GM12878 (cell line): ENCODE measurements at regions not wholly inside any gene's neighbourhood (a gene's known extent, or its start where the extent isn't known, plus 50 kb on each side); places are given as distances from the start of the nearest gene placed in this dataset.

Experiments
- CHD4 ChIP-seq: fragments of 200-600 bp; sonication (generic); IDR thresholded peaks from 2 replicates; pipeline ENCODE4 v1.6.1; 2016; ENCODE audit warnings: mild to moderate bottlenecking
- EP300 ChIP-seq, 2 experiments: fragments of 150-350 bp in 1 of 2; IDR thresholded peaks; 2 replicates each; pipeline ENCODE4 v1.6.1; 2011 to 2012; ENCODE audit warnings: low read depth in 2 of 2, low read length in 2 of 2, borderline replicate concordance in 1 of 2, improper control_type of control experiment in 1 of 2, inconsistent platforms in 1 of 2; ENCODE audit not compliant: control insufficient read depth in 1 of 2
- FOXK2 ChIP-seq: fragments of 450-650 bp; IDR thresholded peaks from 2 replicates; pipeline ENCODE4 v1.6.1; 2017; ENCODE audit warnings: mild to moderate bottlenecking, moderate library complexity
- GABPA ChIP-seq: IDR thresholded peaks from 2 replicates; pipeline ENCODE4 v1.6.1; 2014; ENCODE audit warnings: antibody characterized with exemption, low read depth, mild to moderate bottlenecking, inconsistent platforms
- NFIC ChIP-seq: IDR thresholded peaks from 2 replicates; pipeline ENCODE4 v1.6.1; 2012; ENCODE audit warnings: low read depth, mild to moderate bottlenecking, inconsistent platforms, low read length, moderate library complexity
- RELB ChIP-seq: fragments of 450-650 bp; IDR thresholded peaks from 2 replicates; pipeline ENCODE4 v1.6.1; 2017; ENCODE audit warnings: low read depth, mild to moderate bottlenecking, moderate library complexity
- TAF1 ChIP-seq: IDR thresholded peaks from 2 replicates; pipeline ENCODE4 v1.6.1; 2011; ENCODE audit warnings: mild to moderate bottlenecking, low read depth, low read length, borderline replicate concordance
- TF ChIP-seq, protein P1 (sequence below): fragments of 450-650 bp; IDR thresholded peaks from 2 replicates; pipeline ENCODE4 v1.6.1; 2017; ENCODE audit warnings: mild to moderate bottlenecking, low read depth, inconsistent platforms; ENCODE audit not compliant: poor library complexity, severe bottlenecking

DNA sequence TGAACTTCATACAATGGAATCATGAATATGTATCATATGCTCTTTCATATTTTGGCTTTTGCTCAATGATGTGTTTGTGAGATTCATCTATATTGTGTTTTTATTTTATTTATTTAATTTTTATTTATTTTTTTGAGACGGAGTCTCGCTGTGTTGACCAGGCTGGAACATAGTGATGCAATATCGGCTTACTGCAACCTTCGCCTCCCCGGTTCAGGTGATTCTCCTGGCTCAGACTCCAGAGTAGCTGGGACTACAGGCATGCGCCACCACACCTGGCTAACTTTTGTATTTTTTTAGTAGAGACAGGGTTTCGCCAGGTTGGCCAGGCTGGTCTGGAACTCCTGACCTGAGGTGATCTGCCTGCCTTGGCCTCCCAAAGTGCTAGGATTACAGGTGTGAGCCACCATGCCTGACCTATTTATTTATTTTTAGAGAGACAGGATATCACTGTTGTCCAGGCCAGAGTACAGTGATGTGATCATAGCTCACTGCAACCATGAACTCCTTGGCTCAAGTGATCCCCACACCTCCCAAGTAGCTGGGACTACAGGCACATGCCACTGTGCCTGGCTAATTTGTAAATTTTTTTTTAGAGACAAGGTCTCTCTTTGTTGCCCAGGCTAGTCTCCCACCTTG lies 74.5 kb downstream of the TET3 start:
- no peak for TF ChIP-seq GABPA
- TF ChIP-seq EP300 (IDR thresholded peaks at IDR 0.05; ENCODE audit: borderline replicate concordance in 1 of 2, control insufficient read depth in 1 of 2, low read depth in 2 of 2, low read length in 2 of 2) = no peak
- TF ChIP-seq, protein P1, sequence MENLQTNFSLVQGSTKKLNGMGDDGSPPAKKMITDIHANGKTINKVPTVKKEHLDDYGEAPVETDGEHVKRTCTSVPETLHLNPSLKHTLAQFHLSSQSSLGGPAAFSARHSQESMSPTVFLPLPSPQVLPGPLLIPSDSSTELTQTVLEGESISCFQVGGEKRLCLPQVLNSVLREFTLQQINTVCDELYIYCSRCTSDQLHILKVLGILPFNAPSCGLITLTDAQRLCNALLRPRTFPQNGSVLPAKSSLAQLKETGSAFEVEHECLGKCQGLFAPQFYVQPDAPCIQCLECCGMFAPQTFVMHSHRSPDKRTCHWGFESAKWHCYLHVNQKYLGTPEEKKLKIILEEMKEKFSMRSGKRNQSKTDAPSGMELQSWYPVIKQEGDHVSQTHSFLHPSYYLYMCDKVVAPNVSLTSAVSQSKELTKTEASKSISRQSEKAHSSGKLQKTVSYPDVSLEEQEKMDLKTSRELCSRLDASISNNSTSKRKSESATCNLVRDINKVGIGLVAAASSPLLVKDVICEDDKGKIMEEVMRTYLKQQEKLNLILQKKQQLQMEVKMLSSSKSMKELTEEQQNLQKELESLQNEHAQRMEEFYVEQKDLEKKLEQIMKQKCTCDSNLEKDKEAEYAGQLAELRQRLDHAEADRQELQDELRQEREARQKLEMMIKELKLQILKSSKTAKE = no peak
- no peak for TF ChIP-seq CHD4
- no peak for TF ChIP-seq FOXK2
- no peak for TF ChIP-seq TAF1
- TF ChIP-seq NFIC = no peak
- no peak for TF ChIP-seq RELB
